ENCODE measurements at regions not wholly inside any gene's neighbourhood (a gene's known extent, or its start where the extent isn't known, plus 50 kb on each side); places are given as distances from the start of the nearest gene placed in this dataset.
A peak's percentile ranks its signal among the peaks of the same experiment; 100 is the strongest.

DNA sequence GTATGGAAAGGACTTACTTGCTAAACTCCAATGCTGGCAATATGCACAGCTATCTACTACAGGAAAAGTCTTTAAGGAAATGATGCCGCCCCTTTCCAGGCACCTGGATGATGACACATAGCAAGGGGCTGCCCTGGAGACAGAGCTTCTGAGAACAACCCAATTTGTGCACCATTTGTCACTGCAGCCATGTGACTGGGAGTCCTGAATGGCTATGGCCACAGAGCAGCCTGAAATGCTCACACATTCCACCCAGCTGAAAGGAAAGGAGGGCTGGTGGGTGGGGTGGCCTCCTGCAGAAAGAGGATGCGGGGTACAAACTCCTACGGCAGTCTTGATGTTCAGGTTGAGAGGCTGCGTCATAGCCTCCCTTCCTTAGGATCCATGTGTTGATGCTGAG is 70.1 kb upstream of the FSTL4 start:
- DNase-seq: no peak

DNA sequence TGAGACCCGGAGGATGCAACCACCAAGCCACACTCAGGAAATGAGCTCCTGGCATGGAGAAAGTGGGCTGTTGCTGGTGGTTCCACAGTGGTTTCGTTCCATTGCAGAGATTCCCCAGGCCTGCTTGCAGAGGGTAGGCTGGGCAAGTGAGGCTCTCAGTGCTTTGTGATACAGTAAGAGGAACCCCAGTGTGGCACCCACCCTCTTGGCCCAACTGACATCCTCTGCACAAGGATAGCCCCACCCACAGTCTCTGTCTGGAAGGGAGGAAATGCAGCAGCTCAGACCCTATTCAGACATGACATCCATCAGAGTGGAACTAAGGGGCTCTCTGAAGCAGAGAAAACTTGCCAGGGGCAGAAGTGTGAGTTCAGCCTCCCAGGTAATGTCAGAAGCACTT is 69.6 kb upstream of the FSTL4 start:
- DNase-seq: no peak

GRCh38 chr5:133680830-133681565 is 68.7 kb upstream of the FSTL4 start:
- DNase-seq: no peak

GRCh38 chr5:133679534-133679933 is 67.2 kb upstream of the FSTL4 start:
- DNase-seq: no peak

- DNase-seq: peak in 1 of 14 donors; percentile 11
Measured at GRCh38 chr5:133675376-133676154, 63.2 kb upstream of the FSTL4 start.

DNA sequence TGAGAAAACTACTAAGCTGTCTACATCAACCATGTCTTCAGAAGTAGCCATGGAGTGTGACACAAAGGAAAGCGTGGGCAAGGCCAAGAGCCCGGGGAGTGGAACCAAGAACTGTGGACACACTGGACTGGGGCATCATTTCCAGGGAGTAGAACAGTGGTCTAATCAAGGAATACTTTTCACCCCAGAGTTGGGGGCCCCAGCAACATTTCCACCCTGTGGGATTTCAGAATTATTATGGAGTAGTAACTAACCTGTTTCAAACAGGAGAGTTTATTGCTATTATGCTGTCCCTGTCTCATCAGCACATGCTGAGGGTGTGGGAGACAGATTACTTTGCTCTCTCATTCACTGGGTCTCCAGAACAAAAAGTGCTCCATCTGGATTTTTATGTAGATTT is 58.0 kb upstream of the FSTL4 start:
- no peak for DNase-seq

GRCh38 chr5:133669472-133669871 is 57.1 kb upstream of the FSTL4 start:
- no peak for DNase-seq

DNA sequence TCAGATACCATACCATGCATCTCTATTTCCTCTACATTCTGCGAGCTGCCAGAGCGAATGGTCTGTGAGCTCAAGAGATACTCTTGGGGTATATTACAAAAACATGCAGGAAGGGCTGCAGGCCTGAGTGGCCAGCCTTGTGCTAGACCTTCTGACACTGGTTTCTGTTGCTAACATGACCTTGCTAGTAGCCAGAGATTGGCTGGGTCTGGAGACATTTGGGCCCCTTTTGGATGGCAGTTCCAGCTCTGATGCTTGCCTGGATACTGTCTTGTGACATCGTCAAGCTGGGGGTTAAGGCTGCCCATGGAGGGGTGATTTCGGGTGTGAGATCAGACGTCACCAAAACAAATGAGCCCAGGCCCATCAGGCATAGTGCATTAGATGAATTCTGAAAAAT is 56.1 kb upstream of the FSTL4 start:
- no peak for DNase-seq

DNA sequence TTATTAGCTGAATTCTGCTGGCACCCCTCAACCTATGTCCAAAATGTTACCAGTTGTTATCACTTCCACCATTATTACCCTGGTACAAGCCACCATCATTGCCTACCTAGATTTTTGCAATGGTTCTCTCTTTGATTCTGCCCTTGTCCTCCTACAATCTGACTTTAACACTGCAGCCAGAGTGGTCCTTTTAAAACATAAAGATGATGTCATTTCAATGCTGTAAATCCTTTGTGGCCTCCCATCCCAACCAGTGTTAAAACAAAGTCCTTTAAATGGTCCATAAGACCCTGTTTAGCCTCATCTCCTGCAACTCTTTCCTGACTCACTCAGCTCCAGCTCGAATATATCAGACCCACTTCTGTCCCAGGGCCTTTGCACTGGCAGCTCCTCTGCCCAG is 54.9 kb upstream of the FSTL4 start:
- DNase-seq: no peak

- no peak for DNase-seq
Measured at GRCh38 chr5:133665571-133665970, 53.2 kb upstream of the FSTL4 start.

GRCh38 chr5:133664422-133664821 is 52.1 kb upstream of the FSTL4 start:
- no peak for DNase-seq

- no peak for DNase-seq
Measured at GRCh38 chr5:133663397-133664054, 51.2 kb upstream of the FSTL4 start.

DNA sequence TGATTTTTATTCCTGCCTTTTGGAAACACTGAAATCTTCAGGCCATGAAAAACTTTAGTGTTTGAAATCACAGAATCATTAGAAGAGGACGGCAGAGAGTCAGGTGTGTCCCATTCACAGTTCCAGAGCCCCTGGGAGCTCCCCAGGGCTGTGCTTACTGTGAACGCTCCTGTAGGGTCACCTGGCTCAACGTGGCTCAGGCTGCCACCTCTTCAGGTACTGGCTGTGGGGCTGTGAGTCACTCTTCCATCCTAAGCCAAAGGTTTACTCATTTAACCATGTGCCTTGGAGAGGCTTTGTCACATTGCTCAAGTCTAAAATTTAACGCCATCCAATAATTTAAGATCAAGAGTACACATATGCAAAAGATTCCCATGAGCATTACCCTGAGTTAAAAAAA is 50.2 kb upstream of the FSTL4 start:
- DNase-seq: no peak

Data from C1 segment of cervical spinal cord (tissue), 14 donors.